NOMO-1 (cell line): ENCODE measurements at regions not wholly inside any gene's neighbourhood (a gene's known extent, or its start where the extent isn't known, plus 50 kb on each side); places are given as distances from the start of the nearest gene placed in this dataset.
A peak's percentile ranks its signal among the peaks of the same experiment; 100 is the strongest.

Experiments
- DNase-seq, 2 experiments: peaks; one replicate each; lab custom pipeline; 2025; ENCODE audit not compliant: unreplicated experiment in 2 of 2; lab: John Stamatoyannopoulos, UW

GRCh38 chr21:40976198-40977109 is 129.5 kb upstream of the DSCAM start:
- DNase-seq: peak; percentile 90 to 92

DNA sequence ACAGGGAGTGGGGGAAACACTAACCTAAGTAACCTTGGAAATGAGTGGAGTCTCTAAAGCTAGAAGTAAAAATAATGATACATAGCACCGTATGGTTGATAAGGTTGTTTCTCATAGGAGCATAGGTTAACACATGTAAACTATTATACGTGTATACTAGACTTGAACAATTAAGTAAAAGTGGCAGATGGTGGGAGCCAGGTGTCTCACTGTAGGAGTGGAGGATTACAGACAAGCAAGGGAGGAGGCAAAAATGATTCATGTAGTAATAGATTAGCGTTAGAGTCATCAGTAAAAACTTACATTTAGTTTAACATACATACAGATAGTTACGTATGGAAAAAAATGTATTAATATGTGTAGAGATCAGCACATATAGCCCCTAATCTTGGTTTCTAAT is 138.4 kb upstream of the DSCAM start:
- DNase-seq: no peak

- no peak for DNase-seq
Observed at GRCh38 chr21:40990366-40990765, 143.4 kb upstream of the DSCAM start.

GRCh38 chr21:40997831-40998230 is 150.9 kb upstream of the DSCAM start:
- no peak for DNase-seq

GRCh38 chr21:41000838-41001237 is 153.9 kb upstream of the DSCAM start:
- DNase-seq: no peak

- no peak for DNase-seq
Observed at GRCh38 chr21:41006636-41007035, 159.7 kb upstream of the DSCAM start.

DNA sequence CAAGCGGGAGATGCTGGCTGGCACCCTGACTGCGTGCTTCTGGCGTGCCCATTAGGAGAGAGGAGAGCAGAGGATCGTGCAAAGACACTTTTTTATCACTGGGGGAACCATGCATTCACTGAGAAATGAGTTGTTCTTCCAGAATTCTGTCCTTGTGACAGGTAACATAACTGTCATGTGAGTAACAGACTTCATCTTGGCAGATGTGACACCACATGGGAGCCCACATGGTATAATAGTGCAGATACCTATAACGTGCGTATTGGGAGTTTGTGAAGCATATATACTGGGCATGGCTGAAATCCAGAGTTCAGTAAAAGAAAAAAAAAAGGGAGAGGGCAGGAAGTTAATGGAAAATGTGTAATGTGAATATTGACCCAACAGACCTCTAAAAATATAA is 159.6 kb upstream of the BACE2 start:
- DNase-seq: no peak

- DNase-seq: peak in 1 of 2 experiments; percentile 2
Observed at GRCh38 chr21:41008974-41009373, 159.0 kb upstream of the BACE2 start.

GRCh38 chr21:41009398-41010100 is 158.4 kb upstream of the BACE2 start:
- DNase-seq: no peak

GRCh38 chr21:41010101-41010435 is 157.9 kb upstream of the BACE2 start:
- no peak for DNase-seq

GRCh38 chr21:41011098-41011731 is 156.7 kb upstream of the BACE2 start:
- no peak for DNase-seq

DNA sequence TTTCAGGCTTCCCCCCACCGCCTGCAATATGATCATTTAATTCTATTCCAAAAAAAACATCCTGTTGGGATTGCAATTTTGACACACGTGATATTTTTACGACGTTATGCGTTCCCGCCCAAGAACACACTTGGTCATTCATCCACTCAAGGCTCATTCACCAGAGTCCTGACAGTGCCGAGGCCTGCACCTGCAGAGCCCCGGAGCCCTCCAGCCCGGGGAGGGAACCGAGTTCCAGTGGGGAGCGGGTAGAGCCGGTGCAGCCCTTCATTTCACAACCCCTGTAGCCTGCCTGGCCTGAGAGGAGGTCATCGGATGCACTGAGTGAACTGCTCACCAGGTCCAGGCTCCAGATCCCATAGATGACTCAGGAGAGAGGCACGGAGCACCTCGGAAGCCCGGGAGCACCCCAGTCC is 156.0 kb upstream of the BACE2 start:
- DNase-seq: no peak

- DNase-seq: no peak
Observed at GRCh38 chr21:41012425-41012824, 155.5 kb upstream of the BACE2 start.

GRCh38 chr21:41016472-41016871 is 151.5 kb upstream of the BACE2 start:
- DNase-seq: no peak

- no peak for DNase-seq
Observed at GRCh38 chr21:41018431-41018830, 149.5 kb upstream of the BACE2 start.

GRCh38 chr21:41023936-41024335 is 144.0 kb upstream of the BACE2 start:
- DNase-seq: no peak

DNA sequence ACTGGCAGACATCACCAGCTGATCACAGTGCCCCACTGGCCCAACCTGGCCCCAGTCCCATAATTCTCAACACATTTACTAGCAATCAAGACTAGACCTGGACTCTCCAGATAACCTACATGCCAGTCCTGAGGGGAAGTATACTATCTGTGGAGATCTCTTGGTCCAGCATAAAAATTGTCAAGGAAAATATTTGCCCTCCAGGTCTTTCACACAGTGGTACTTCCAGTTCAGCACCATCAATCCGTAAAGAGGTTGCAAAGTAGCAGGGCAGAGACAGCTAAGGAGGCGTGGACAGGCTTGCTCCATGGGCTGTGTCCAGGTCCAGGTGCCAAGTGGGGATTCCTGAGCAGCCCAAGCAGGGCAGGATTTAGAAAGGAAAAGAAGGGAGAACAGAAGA is 143.6 kb upstream of the BACE2 start:
- no peak for DNase-seq

GRCh38 chr21:41024746-41025254 is 143.2 kb upstream of the BACE2 start:
- no peak for DNase-seq

GRCh38 chr21:41029571-41029970 is 138.4 kb upstream of the BACE2 start:
- no peak for DNase-seq

- no peak for DNase-seq
Observed at GRCh38 chr21:41031701-41032220, 136.2 kb upstream of the BACE2 start.

DNA sequence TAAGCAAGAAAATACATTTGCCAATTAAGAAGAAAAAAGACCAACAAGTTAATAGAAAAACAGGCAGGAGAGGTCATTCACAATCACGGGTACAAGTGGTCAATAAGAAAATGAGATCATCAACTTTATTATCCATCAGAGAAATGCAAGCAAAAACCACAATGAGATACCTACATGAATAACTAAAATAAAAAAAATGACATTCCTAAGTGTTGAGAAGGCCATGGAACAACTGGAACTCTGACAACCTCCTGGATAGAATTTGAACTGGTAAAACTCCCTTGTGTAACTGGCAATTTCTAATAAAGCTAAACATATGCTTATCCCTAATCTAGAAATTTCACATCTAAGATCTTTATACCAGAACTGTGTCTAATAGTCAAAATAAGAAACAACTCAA is 135.4 kb upstream of the BACE2 start:
- no peak for DNase-seq
